B cell (primary cell): ENCODE measurements at regions not wholly inside any gene's neighbourhood (a gene's known extent, or its start where the extent isn't known, plus 50 kb on each side); places are given as distances from the start of the nearest gene placed in this dataset.

Experiments used
- ATAC-seq: fragments of 200-7000 bp; cut with Tn5 transposase; one replicate; pipeline ENCODE4 v1.10.0; 2021; ENCODE audit warnings: low read depth, mild to moderate bottlenecking, moderate number of reproducible peaks, moderate library complexity
- CTCF ChIA-PET: fragments of 350-600 bp; sonication (Branson Sonifier 250); formaldehyde crosslinking; loops from one replicate; lab custom pipeline; 2021; ENCODE audit warnings: antibody characterized with exemption, inconsistent platforms; lab: Charles Lee
- POLR2A ChIA-PET: fragments of 350-600 bp; sonication (Branson Sonifier 250); formaldehyde crosslinking; loops from one replicate; lab custom pipeline; 2021; ENCODE audit warnings: antibody characterized with exemption; lab: Charles Lee
- DNase-seq: peaks from one replicate; pipeline ENCODE4 v3.0.0; 2013
- H2AFZ ChIP-seq: 2 replicates; pipeline ENCODE4 v1.6.1; 2012; ENCODE audit warnings: mild to moderate bottlenecking, low read depth, low read length; ENCODE audit not compliant: insufficient read depth, poor library complexity, severe bottlenecking
- H3K27ac ChIP-seq, 2 donors: 1 replicate in 1 of 2; 2 replicates in 1 of 2; pipeline ENCODE4 v1.5.1; 2012 to 2013; ENCODE audit warnings: low read length in 2 of 2, mild to moderate bottlenecking in 2 of 2, moderate library complexity in 1 of 2
- H3K27me3 ChIP-seq, 4 experiments: fragments of 200-600 bp in 1 of 4; sonication (generic) in 1 of 4; replicated peaks in 1 of 4; 1 replicate in 2 of 4; 2 replicates in 2 of 4; pipeline versions ENCODE4 v1.6.1 to v1.7.0; 2013 to 2016; ENCODE audit warnings: low read length in 3 of 4, mild to moderate bottlenecking in 2 of 4, mixed read lengths in 1 of 4, moderate library complexity in 1 of 4; ENCODE audit not compliant: insufficient read depth in 4 of 4, control insufficient read depth in 3 of 4; ENCODE audit errors: control extremely low read depth in 1 of 4
- H3K36me3 ChIP-seq, 2 experiments: replicated peaks in 1 of 2; 1 replicate in 1 of 2; 2 replicates in 1 of 2; pipeline versions ENCODE4 v1.6.1 to v1.7.1; 2013; ENCODE audit warnings: low read length in 1 of 2; ENCODE audit not compliant: insufficient read depth in 2 of 2, control insufficient read depth in 1 of 2; ENCODE audit errors: control extremely low read depth in 1 of 2, extremely low read depth in 1 of 2
- H3K4me1 ChIP-seq, 2 donors: fragments of 200-600 bp in 1 of 2; sonication (generic) in 1 of 2; 1 replicate in 1 of 2; 2 replicates in 1 of 2; pipeline versions ENCODE4 v1.5.1 to v1.6.1; 2013 to 2017; ENCODE audit warnings: low read length in 2 of 2; ENCODE audit not compliant: control insufficient read depth in 2 of 2, insufficient read depth in 2 of 2
- H3K4me2 ChIP-seq: replicated peaks from 2 replicates; pipeline ENCODE3; 2012; ENCODE audit warnings: mild to moderate bottlenecking, low read depth, low read length; ENCODE audit not compliant: poor library complexity, severe bottlenecking
- H3K4me3 ChIP-seq, 5 experiments: fragments of 200-600 bp in 1 of 5; sonication (generic) in 1 of 5; 1 replicate in 3 of 5; 2 replicates in 2 of 5; pipeline versions ENCODE4 v1.5.1 to v1.7.0; 2011 to 2016; ENCODE audit warnings: low read length in 4 of 5, mild to moderate bottlenecking in 4 of 5, low read depth in 2 of 5, control low read depth in 1 of 5, moderate library complexity in 1 of 5; ENCODE audit not compliant: insufficient read depth in 1 of 5; ENCODE audit errors: control extremely low read depth in 1 of 5, extremely low read depth in 1 of 5
- H3K79me2 ChIP-seq: fragments of 200-600 bp; sonication (generic); one replicate; pipeline ENCODE4 v1.6.0; 2016; ENCODE audit warnings: low read length; ENCODE audit not compliant: control insufficient read depth, insufficient read depth
- H3K9ac ChIP-seq: fragments of 200-600 bp; sonication (generic); 2 replicates; pipeline ENCODE4 v1.6.1; 2017; ENCODE audit warnings: mild to moderate bottlenecking, low read length, moderate library complexity
- H3K9me3 ChIP-seq, 3 donors: one replicate each; pipeline versions ENCODE4 v1.6.1 to v1.7.1; 2013; ENCODE audit warnings: low read length in 2 of 3; ENCODE audit not compliant: control insufficient read depth in 2 of 3, insufficient read depth in 1 of 3; ENCODE audit errors: control extremely low read depth in 1 of 3
- H4K20me1 ChIP-seq: 2 replicates; pipeline ENCODE4 v1.6.0; 2012; ENCODE audit warnings: mild to moderate bottlenecking, low read length; ENCODE audit not compliant: insufficient read depth, control insufficient read depth, poor library complexity, severe bottlenecking
- H3K27ac Mint-ChIP-seq: one replicate; pipeline ENCODE4 v1.8.0; 2021; ENCODE audit warnings: mixed read lengths
- H3K27me3 Mint-ChIP-seq: one replicate; pipeline ENCODE4 v1.8.0; 2021; ENCODE audit warnings: mixed read lengths
- H3K4me1 Mint-ChIP-seq: one replicate; pipeline ENCODE4 v1.8.0; 2021; ENCODE audit warnings: mixed read lengths
- H3K4me3 Mint-ChIP-seq: one replicate; pipeline ENCODE4 v1.8.0; 2021; ENCODE audit warnings: mixed read lengths
- H3K9me3 Mint-ChIP-seq: one replicate; pipeline ENCODE4 v1.8.0; 2022; ENCODE audit warnings: mixed read lengths; ENCODE audit not compliant: insufficient read depth
- CTCF ChIP-seq: fragments of 200-600 bp; IDR thresholded peaks from one replicate; pipeline ENCODE4 v1.8.0; 2022; ENCODE audit warnings: antibody characterized with exemption, mild to moderate bottlenecking
- EZH2 ChIP-seq: IDR thresholded peaks from 2 replicates; pipeline ENCODE4 v1.6.1; 2012; ENCODE audit warnings: borderline replicate concordance, low read depth, mild to moderate bottlenecking, moderate library complexity, low read length; ENCODE audit not compliant: insufficient read depth, poor library complexity, severe bottlenecking
- WGBS: methylation state at CpG from one replicate; pipeline ENCODE4 v1.1.5; 2013; ENCODE audit warnings: missing lambda C conversion rate; ENCODE audit not compliant: insufficient coverage; 5-methylcytosine and 5-hydroxymethylcytosine counted together
- intact Hi-C: fragments of 100-400 bp; cut with micrococcal nuclease; formaldehyde crosslinking; loops from one replicate; pipeline ENCODE4 v1.10.0; 2022

DNA sequence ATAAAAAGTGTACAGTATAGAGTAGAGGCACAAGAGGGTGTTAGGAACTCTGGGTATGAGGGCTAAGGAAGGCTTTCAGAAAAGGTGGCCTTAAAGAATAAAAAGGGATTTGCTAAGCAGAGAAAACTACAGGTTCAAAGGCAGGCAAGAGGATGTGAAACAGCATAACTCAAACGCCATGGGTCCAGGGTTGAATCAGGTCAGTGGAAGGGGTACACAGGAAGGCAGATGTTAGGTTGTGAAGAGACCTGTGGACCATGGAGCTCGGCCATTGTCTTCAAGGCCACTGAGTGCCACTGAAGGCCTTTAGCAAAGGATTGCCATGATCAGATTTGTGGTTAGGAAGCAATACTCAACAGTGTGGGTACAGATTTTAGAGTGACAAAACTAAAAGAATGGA is 108.2 kb upstream of the FAM98A start:
- no peak overlapping the region for H3K4me2 ChIP-seq
- no peak for ATAC-seq
- H3K4me3 ChIP-seq: no peak overlapping the region
- H3K27me3 ChIP-seq: no peaks in the 10 kb centered on the region
- no peaks in the 10 kb centered on the region for H3K27me3 Mint-ChIP-seq
- H3K9me3 ChIP-seq: no peaks in the 10 kb centered on the region
- H3K4me3 Mint-ChIP-seq: peak overlapping the region; percentile 18
- H3K4me1 Mint-ChIP-seq: no peaks in the 10 kb centered on the region
- H3K9ac ChIP-seq: no peak overlapping the region
- ChIA-PET CTCF (no interaction called here), POLR2A (no interaction called here)
- H3K36me3 ChIP-seq: no peaks in the 10 kb centered on the region
- no peaks in the 10 kb centered on the region for H3K79me2 ChIP-seq
- no peaks in the 10 kb centered on the region for H4K20me1 ChIP-seq
- DNase-seq: no peak
- WGBS: 63% methylated on average over 2 of the region's 2 CpGs
- no peak overlapping the region for H3K27ac Mint-ChIP-seq
- no peak overlapping the region for H2AFZ ChIP-seq
- no peak overlapping the region for H3K27ac ChIP-seq
- intact Hi-C loops: no loop called here
- H3K9me3 Mint-ChIP-seq: no peaks in the 10 kb centered on the region
- TF ChIP-seq EZH2 (no peak), CTCF (no peak)
- H3K4me1 ChIP-seq: no peaks in the 10 kb centered on the region

GRCh38 chr2:33706410-33706809 is 107.3 kb upstream of the FAM98A start:
- no peaks in the 10 kb centered on the region for H3K4me1 Mint-ChIP-seq
- H3K4me2 ChIP-seq: no peak overlapping the region
- H4K20me1 ChIP-seq: no peaks in the 10 kb centered on the region
- DNase-seq: no peak
- no peaks in the 10 kb centered on the region for H3K4me1 ChIP-seq
- no peaks in the 10 kb centered on the region for H3K79me2 ChIP-seq
- H3K27ac Mint-ChIP-seq: peak overlapping the region; percentile 53
- H3K9ac ChIP-seq: no peak overlapping the region
- ATAC-seq: no peak
- H3K4me3 Mint-ChIP-seq: peak overlapping the region; percentile 44
- no peak overlapping the region for H2AFZ ChIP-seq
- CTCF ChIA-PET: no interaction called here
- H3K27me3 ChIP-seq: no peaks in the 10 kb centered on the region
- no peak overlapping the region for H3K27ac ChIP-seq
- no peaks in the 10 kb centered on the region for H3K36me3 ChIP-seq
- H3K9me3 Mint-ChIP-seq: no peaks in the 10 kb centered on the region
- H3K9me3 ChIP-seq: no peaks in the 10 kb centered on the region
- POLR2A ChIA-PET: no interaction called here
- WGBS: no CpG with 5 or more reads among the region's 8 CpGs
- no peak for TF ChIP-seq CTCF
- no peak for TF ChIP-seq EZH2
- H3K27me3 Mint-ChIP-seq: no peaks in the 10 kb centered on the region
- no peak overlapping the region for H3K4me3 ChIP-seq
- intact Hi-C loops: no loop called here
